ENCODE measurements at regions not wholly inside any gene's neighbourhood (a gene's known extent, or its start where the extent isn't known, plus 50 kb on each side); places are given as distances from the start of the nearest gene placed in this dataset.

- Histone ChIP-seq H2BK120ac (ENCODE audit: insufficient read depth, low read length, poor library complexity) (no peak overlapping the region), H3K4me3 (ENCODE audit: low read depth, low read length) (no peak overlapping the region), H3K9ac (ENCODE audit: low read length) (no peak overlapping the region), H4K8ac (ENCODE audit: low read depth, low read length) (no peak overlapping the region), H3K79me2 (ENCODE audit: control insufficient read depth, insufficient read depth, low read length, poor library complexity) (no peaks in the 10 kb centered on the region), H3K36me3 (ENCODE audit: control insufficient read depth in 1 of 2, insufficient read depth in 2 of 2, low read length in 2 of 2) (no peaks in the 10 kb centered on the region), H3K27ac (ENCODE audit: low read depth, low read length) (no peak overlapping the region), H4K91ac (ENCODE audit: low read depth, low read length) (no peak overlapping the region), H3K9me3 (ENCODE audit: insufficient read depth, low read depth, low read length) (peaks cover 2% of the 10 kb centered on the region), H3K18ac (ENCODE audit: low read length) (no peak overlapping the region), H3K14ac (ENCODE audit: low read length) (no peak overlapping the region), H2AK5ac (ENCODE audit: low read length) (no peak overlapping the region), H2BK12ac (ENCODE audit: low read length) (no peak overlapping the region), H3K4me1 (ENCODE audit: control insufficient read depth in 1 of 2, insufficient read depth in 2 of 2, low read length in 2 of 2) (no peaks in the 10 kb centered on the region), H2BK5ac (ENCODE audit: low read depth, low read length, poor library complexity) (no peak overlapping the region), H3K4ac (ENCODE audit: low read depth, low read length) (no peak overlapping the region), H3K27me3 (ENCODE audit: insufficient read depth, low read length) (no peaks in the 10 kb centered on the region), H3K4me2 (ENCODE audit: low read length) (no peak overlapping the region), H3K79me1 (ENCODE audit: low read length) (no peaks in the 10 kb centered on the region), H2AFZ (ENCODE audit: insufficient read depth, low read length, poor library complexity) (no peak overlapping the region), H4K12ac (ENCODE audit: low read depth, low read length) (no peak overlapping the region), H3K23ac (ENCODE audit: low read length) (no peak overlapping the region)
- WGBS (ENCODE audit: extremely low coverage, insufficient coverage, insufficient read length), result no CpG with 5 or more reads among the region's 9 CpGs
- peak in 1 of 2 donors; percentile 12 for DNase-seq
Measured at GRCh38 chr6:100952006-100952405, 70.9 kb upstream of the ASCC3 start.

GRCh38 chr6:100959280-100959679 is 78.2 kb upstream of the ASCC3 start:
- no peak overlapping the region for H3K4me3 ChIP-seq (ENCODE audit: low read depth, low read length)
- no peak for DNase-seq
- no peak overlapping the region for H3K14ac ChIP-seq (ENCODE audit: low read length)
- no peak overlapping the region for H4K91ac ChIP-seq (ENCODE audit: low read depth, low read length)
- no peaks in the 10 kb centered on the region for H3K9me3 ChIP-seq (ENCODE audit: insufficient read depth, low read depth, low read length)
- no peak overlapping the region for H2AK5ac ChIP-seq (ENCODE audit: low read length)
- H2BK12ac ChIP-seq (ENCODE audit: low read length), result no peak overlapping the region
- no peaks in the 10 kb centered on the region for H3K36me3 ChIP-seq (ENCODE audit: control insufficient read depth in 1 of 2, insufficient read depth in 2 of 2, low read length in 2 of 2)
- H3K4me2 ChIP-seq (ENCODE audit: low read length), result no peak overlapping the region
- H3K27ac ChIP-seq (ENCODE audit: low read depth, low read length), result no peak overlapping the region
- no peaks in the 10 kb centered on the region for H3K79me1 ChIP-seq (ENCODE audit: low read length)
- H3K27me3 ChIP-seq (ENCODE audit: insufficient read depth, low read length), result no peaks in the 10 kb centered on the region
- no peak overlapping the region for H3K4ac ChIP-seq (ENCODE audit: low read depth, low read length)
- H4K12ac ChIP-seq (ENCODE audit: low read depth, low read length), result no peak overlapping the region
- H2BK120ac ChIP-seq (ENCODE audit: insufficient read depth, low read length, poor library complexity), result no peak overlapping the region
- H3K4me1 ChIP-seq (ENCODE audit: control insufficient read depth in 1 of 2, insufficient read depth in 2 of 2, low read length in 2 of 2), result no peaks in the 10 kb centered on the region
- H2AFZ ChIP-seq (ENCODE audit: insufficient read depth, low read length, poor library complexity), result no peak overlapping the region
- no peak overlapping the region for H3K18ac ChIP-seq (ENCODE audit: low read length)
- no peaks in the 10 kb centered on the region for H3K79me2 ChIP-seq (ENCODE audit: control insufficient read depth, insufficient read depth, low read length, poor library complexity)
- H3K9ac ChIP-seq (ENCODE audit: low read length), result no peak overlapping the region
- H2BK5ac ChIP-seq (ENCODE audit: low read depth, low read length, poor library complexity), result no peak overlapping the region
- no peak overlapping the region for H4K8ac ChIP-seq (ENCODE audit: low read depth, low read length)
- H3K23ac ChIP-seq (ENCODE audit: low read length), result no peak overlapping the region
- WGBS (ENCODE audit: extremely low coverage, insufficient coverage, insufficient read length), result no CpG with 5 or more reads among the region's 3 CpGs

GRCh38 chr6:100962466-100962865 is 81.3 kb upstream of the ASCC3 start:
- Histone ChIP-seq H2AK5ac (ENCODE audit: low read length) (no peak overlapping the region), H4K8ac (ENCODE audit: low read depth, low read length) (no peak overlapping the region), H3K9me3 (ENCODE audit: insufficient read depth, low read depth, low read length) (no peaks in the 10 kb centered on the region), H3K4ac (ENCODE audit: low read depth, low read length) (no peak overlapping the region), H3K14ac (ENCODE audit: low read length) (no peak overlapping the region), H3K27ac (ENCODE audit: low read depth, low read length) (no peak overlapping the region), H3K18ac (ENCODE audit: low read length) (no peak overlapping the region), H3K9ac (ENCODE audit: low read length) (no peak overlapping the region), H2BK120ac (ENCODE audit: insufficient read depth, low read length, poor library complexity) (no peak overlapping the region), H3K36me3 (ENCODE audit: control insufficient read depth in 1 of 2, insufficient read depth in 2 of 2, low read length in 2 of 2) (no peaks in the 10 kb centered on the region), H4K91ac (ENCODE audit: low read depth, low read length) (no peak overlapping the region), H4K12ac (ENCODE audit: low read depth, low read length) (no peak overlapping the region), H2BK5ac (ENCODE audit: low read depth, low read length, poor library complexity) (no peak overlapping the region), H3K4me3 (ENCODE audit: low read depth, low read length) (no peak overlapping the region), H3K79me2 (ENCODE audit: control insufficient read depth, insufficient read depth, low read length, poor library complexity) (no peaks in the 10 kb centered on the region), H3K4me1 (ENCODE audit: control insufficient read depth in 1 of 2, insufficient read depth in 2 of 2, low read length in 2 of 2) (no peaks in the 10 kb centered on the region), H3K4me2 (ENCODE audit: low read length) (no peak overlapping the region), H3K27me3 (ENCODE audit: insufficient read depth, low read length) (no peaks in the 10 kb centered on the region), H2AFZ (ENCODE audit: insufficient read depth, low read length, poor library complexity) (no peak overlapping the region), H3K79me1 (ENCODE audit: low read length) (no peaks in the 10 kb centered on the region), H2BK12ac (ENCODE audit: low read length) (no peak overlapping the region), H3K23ac (ENCODE audit: low read length) (no peak overlapping the region)
- WGBS (ENCODE audit: extremely low coverage, insufficient coverage, insufficient read length), result no CpG with 5 or more reads among the region's 1 CpG
- DNase-seq, result peak; percentile 29 to 90

- H2BK12ac ChIP-seq (ENCODE audit: low read length), result no peak overlapping the region
- no peaks in the 10 kb centered on the region for H3K4me1 ChIP-seq (ENCODE audit: control insufficient read depth in 1 of 2, insufficient read depth in 2 of 2, low read length in 2 of 2)
- no peak overlapping the region for H3K18ac ChIP-seq (ENCODE audit: low read length)
- H3K14ac ChIP-seq (ENCODE audit: low read length), result no peak overlapping the region
- H3K4ac ChIP-seq (ENCODE audit: low read depth, low read length), result no peak overlapping the region
- H4K8ac ChIP-seq (ENCODE audit: low read depth, low read length), result no peak overlapping the region
- H3K4me2 ChIP-seq (ENCODE audit: low read length), result no peak overlapping the region
- DNase-seq, result no peak
- no peaks in the 10 kb centered on the region for H3K79me1 ChIP-seq (ENCODE audit: low read length)
- H2AFZ ChIP-seq (ENCODE audit: insufficient read depth, low read length, poor library complexity), result no peak overlapping the region
- H2AK5ac ChIP-seq (ENCODE audit: low read length), result no peak overlapping the region
- no peaks in the 10 kb centered on the region for H3K27me3 ChIP-seq (ENCODE audit: insufficient read depth, low read length)
- no peaks in the 10 kb centered on the region for H3K36me3 ChIP-seq (ENCODE audit: control insufficient read depth in 1 of 2, insufficient read depth in 2 of 2, low read length in 2 of 2)
- no peak overlapping the region for H4K91ac ChIP-seq (ENCODE audit: low read depth, low read length)
- H2BK5ac ChIP-seq (ENCODE audit: low read depth, low read length, poor library complexity), result no peak overlapping the region
- H3K79me2 ChIP-seq (ENCODE audit: control insufficient read depth, insufficient read depth, low read length, poor library complexity), result no peaks in the 10 kb centered on the region
- H4K12ac ChIP-seq (ENCODE audit: low read depth, low read length), result no peak overlapping the region
- no peak overlapping the region for H3K9ac ChIP-seq (ENCODE audit: low read length)
- no peak overlapping the region for H2BK120ac ChIP-seq (ENCODE audit: insufficient read depth, low read length, poor library complexity)
- no peak overlapping the region for H3K27ac ChIP-seq (ENCODE audit: low read depth, low read length)
- peaks cover 2% of the 10 kb centered on the region for H3K9me3 ChIP-seq (ENCODE audit: insufficient read depth, low read depth, low read length)
- H3K4me3 ChIP-seq (ENCODE audit: low read depth, low read length), result no peak overlapping the region
- no peak overlapping the region for H3K23ac ChIP-seq (ENCODE audit: low read length)
Measured at GRCh38 chr6:100965067-100965466, 83.9 kb upstream of the ASCC3 start.

Data from trophoblast cell (in vitro differentiated cells and primary cell).